BJ (cell line): ENCODE measurements at regions not wholly inside any gene's neighbourhood (a gene's known extent, or its start where the extent isn't known, plus 50 kb on each side); places are given as distances from the start of the nearest gene placed in this dataset.

Experiments used
- CTCF ChIA-PET: fragments of 350-600 bp; formaldehyde crosslinking; extraction: SDS; loops from one replicate; lab custom pipeline; 2021; ENCODE audit warnings: antibody characterized with exemption, inconsistent platforms; lab: Yijun Ruan, JAX
- POLR2A ChIA-PET: fragments of 300-600 bp; sonication (Branson Sonifier 250); formaldehyde crosslinking; extraction: SDS; loops from one replicate; lab custom pipeline; 2021; ENCODE audit warnings: antibody characterized with exemption; lab: Charles Lee
- DNase-seq: peaks from one replicate; pipeline ENCODE4 v3.0.0-alpha.2; 2011; ENCODE audit warnings: low read depth
- H3K27me3 ChIP-seq: 2 replicates; pipeline ENCODE4 v1.6.0; 2011; ENCODE audit warnings: low read length; ENCODE audit not compliant: control insufficient read depth, insufficient read depth
- H3K36me3 ChIP-seq: 2 replicates; pipeline ENCODE4 v1.5.1; 2011; ENCODE audit warnings: low read length; ENCODE audit not compliant: control insufficient read depth, insufficient read depth
- H3K4me3 ChIP-seq: 2 replicates; pipeline ENCODE4 v1.5.1; 2011; ENCODE audit warnings: low read depth, mild to moderate bottlenecking, control low read depth, low read length
- TF ChIP-seq, protein P1 (sequence below): IDR thresholded peaks from 2 replicates; pipeline ENCODE4 v1.5.1; 2011; ENCODE audit warnings: low read depth, mild to moderate bottlenecking, control low read depth, inconsistent platforms, low read length, moderate library complexity; ENCODE audit not compliant: insufficient read depth

DNA sequence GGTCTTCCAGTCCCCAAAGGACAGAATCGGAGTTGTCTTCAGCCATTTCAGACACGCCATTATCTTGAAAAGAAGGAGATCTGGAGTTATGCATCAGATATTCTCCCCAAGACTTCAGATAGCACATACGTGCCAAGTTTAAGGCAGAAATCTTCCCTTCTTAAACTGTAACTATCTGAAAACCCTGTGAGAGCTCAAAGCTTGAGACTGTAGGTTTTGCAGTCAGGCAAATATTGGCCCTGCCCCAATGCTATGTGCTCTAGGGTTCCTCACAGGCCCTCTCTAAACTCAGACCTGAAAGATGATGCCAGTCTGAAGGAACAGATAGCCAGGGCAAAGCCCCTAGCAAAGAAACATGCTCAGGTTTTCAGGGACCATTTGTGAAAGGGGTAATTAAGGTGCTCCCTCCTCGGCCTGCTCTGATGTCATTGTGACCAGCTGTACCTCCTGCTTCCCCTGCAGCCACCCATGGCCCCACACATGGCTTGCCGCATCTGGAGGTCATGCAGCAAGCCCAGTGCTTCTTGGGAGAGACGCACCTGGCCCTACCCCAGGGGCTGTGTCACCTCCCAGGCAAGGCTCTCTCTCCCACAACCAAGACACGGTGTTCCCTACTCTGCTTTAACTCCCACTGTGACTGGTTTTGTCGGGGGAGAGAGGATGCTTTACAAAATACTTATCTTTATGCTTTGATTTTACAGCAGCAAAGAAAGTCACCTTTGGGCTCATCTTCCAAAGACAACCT, 53.4 kb upstream of the POMGNT2 start:
- H3K36me3 ChIP-seq: no peaks in the 10 kb centered on the region
- peaks cover 3% of the 10 kb centered on the region; the same call in 1 of the 2 replicates for H3K27me3 ChIP-seq
- TF ChIP-seq, protein P1, sequence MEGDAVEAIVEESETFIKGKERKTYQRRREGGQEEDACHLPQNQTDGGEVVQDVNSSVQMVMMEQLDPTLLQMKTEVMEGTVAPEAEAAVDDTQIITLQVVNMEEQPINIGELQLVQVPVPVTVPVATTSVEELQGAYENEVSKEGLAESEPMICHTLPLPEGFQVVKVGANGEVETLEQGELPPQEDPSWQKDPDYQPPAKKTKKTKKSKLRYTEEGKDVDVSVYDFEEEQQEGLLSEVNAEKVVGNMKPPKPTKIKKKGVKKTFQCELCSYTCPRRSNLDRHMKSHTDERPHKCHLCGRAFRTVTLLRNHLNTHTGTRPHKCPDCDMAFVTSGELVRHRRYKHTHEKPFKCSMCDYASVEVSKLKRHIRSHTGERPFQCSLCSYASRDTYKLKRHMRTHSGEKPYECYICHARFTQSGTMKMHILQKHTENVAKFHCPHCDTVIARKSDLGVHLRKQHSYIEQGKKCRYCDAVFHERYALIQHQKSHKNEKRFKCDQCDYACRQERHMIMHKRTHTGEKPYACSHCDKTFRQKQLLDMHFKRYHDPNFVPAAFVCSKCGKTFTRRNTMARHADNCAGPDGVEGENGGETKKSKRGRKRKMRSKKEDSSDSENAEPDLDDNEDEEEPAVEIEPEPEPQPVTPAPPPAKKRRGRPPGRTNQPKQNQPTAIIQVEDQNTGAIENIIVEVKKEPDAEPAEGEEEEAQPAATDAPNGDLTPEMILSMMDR: no peak
- CTCF ChIA-PET: interaction anchor here (7.1 kb wide), 1 partner anchor 197 kb away, joined by 97 read pairs; no protein-coding TSS in a partner anchor
- no peak for DNase-seq
- POLR2A ChIA-PET: no interaction called here
- no peak overlapping the region for H3K4me3 ChIP-seq

DNA sequence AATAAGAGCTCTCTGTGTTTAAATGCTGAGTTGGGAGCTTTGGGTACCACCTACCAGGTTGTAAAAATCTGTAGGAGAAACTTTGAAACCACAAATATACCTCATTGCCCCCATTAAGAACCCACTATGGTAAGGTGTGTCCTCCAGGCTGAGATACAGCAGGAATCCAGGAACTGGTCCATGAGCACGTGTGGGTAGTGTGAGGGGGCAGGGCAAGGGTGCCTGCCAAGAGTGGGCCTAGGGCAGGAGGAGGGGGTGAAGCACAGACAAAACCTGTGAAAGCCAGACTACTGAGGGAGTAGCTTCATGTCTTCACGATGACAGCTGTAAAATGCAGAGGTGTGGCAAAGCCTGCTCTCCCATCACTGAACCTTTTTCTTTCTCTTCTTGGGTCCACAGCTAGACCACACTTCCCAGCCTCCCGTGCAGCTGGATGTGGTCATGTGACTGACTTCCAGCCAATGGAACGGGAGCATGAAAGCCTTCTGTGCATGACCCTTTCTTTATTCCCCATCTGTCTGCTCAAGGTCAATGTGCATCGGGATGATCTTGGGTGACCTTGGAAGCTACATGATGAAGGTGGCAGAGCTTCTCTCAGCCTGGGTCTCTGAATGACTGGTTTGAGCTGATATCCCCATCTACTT, 51.1 kb upstream of the POMGNT2 start:
- H3K36me3 ChIP-seq: no peaks in the 10 kb centered on the region
- TF ChIP-seq, protein P1: no peak
- ChIA-PET CTCF (interaction anchor here (0.6 to 7.1 kb wide), 7 partner anchors 28 to 346 kb away, joined by 3 to 97 read pairs (median 4); no protein-coding TSS in a partner anchor), POLR2A (no interaction called here)
- peaks cover 3% of the 10 kb centered on the region; the same call in 1 of the 2 replicates for H3K27me3 ChIP-seq
- H3K4me3 ChIP-seq: no peak overlapping the region
- no peak for DNase-seq

DNA sequence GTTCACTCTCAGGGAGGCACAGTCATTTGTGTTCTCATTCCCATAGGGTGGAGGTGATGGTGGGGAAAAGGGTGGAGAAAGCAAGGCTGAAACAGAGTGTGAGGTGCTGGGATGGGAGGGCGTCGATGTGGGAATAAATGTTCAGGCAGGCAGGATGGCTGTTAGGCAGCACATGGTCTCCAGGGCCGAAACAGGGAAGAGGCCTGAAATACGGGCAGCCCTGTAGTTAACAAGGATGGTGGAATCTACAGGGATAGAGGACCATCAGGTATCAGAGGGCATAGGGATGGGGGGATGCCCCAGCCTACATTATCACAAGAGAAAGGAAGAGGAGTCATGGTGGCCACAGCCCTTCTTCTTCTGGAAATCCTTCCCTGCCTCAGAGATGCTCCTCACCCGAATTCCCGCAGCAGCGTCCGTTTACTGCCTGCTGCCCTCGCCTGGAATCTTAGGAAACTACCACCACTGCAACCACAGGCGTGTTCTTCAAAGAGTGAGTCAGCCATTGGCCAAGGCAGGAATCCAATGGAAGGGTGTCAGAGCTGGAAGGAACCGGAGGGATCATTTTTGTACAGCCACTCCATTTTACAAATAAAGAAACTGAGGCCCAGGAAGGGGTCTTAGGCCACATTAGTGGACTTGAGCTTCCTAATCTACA, 49.7 kb upstream of the POMGNT2 start:
- POLR2A ChIA-PET: no interaction called here
- TF ChIP-seq, protein P1: peak; percentile 76
- peak; percentile 28 for DNase-seq
- CTCF ChIA-PET: interaction anchor here (0.7 to 7.1 kb wide), 10 partner anchors 19 to 347 kb away, joined by 3 to 97 read pairs (median 3); no protein-coding TSS in a partner anchor
- no peaks in the 10 kb centered on the region for H3K36me3 ChIP-seq
- H3K4me3 ChIP-seq: no peak overlapping the region
- peaks cover 5% of the 10 kb centered on the region for H3K27me3 ChIP-seq
